IMR-90 (cell line): ENCODE measurements at regions not wholly inside any gene's neighbourhood (a gene's known extent, or its start where the extent isn't known, plus 50 kb on each side); places are given as distances from the start of the nearest gene placed in this dataset.
A peak's percentile ranks its signal among the peaks of the same experiment; 100 is the strongest.

ENCODE experiments used
- ATAC-seq: fragments of 200-7000 bp; cut with Tn5 transposase; 2 replicates; pipeline ENCODE4 v1.9.1; 2020; ENCODE audit warnings: low read depth, mild to moderate bottlenecking, moderate library complexity
- BruUV-seq: library from RNA; stranded (reverse); fragments of 400-500 nt; replicated peaks from 2 replicates; lab custom pipeline; 2021; lab: Mats Ljungman, UMichigan
- CTCF ChIA-PET: fragments of 300-600 bp; formaldehyde crosslinking; extraction: SDS; loops from one replicate; lab custom pipeline; 2021; ENCODE audit warnings: antibody characterized with exemption; lab: Yijun Ruan, JAX
- POLR2A ChIA-PET: fragments of 300-600 bp; sonication (Branson Sonifier 250); formaldehyde crosslinking; loops from one replicate; lab custom pipeline; 2022; ENCODE audit warnings: antibody characterized with exemption; ENCODE audit not compliant: unreplicated experiment; lab: Charles Lee
- DNase-seq: peaks from one replicate; pipeline ENCODE4 v3.0.0; 2013
- H2AFZ ChIP-seq: replicated peaks from 2 replicates; pipeline ENCODE3; 2013; ENCODE audit warnings: low read length, mild to moderate bottlenecking; ENCODE audit not compliant: poor library complexity
- H2AK5ac ChIP-seq: 2 replicates; pipeline ENCODE4 v1.6.1; 2013; ENCODE audit warnings: low read depth, low read length, inconsistent platforms
- H2AK9ac ChIP-seq: replicated peaks from 2 replicates; pipeline ENCODE3; 2013; ENCODE audit warnings: mild to moderate bottlenecking, low read depth, low read length, moderate library complexity; ENCODE audit not compliant: poor library complexity
- H2BK120ac ChIP-seq: 2 replicates; pipeline ENCODE4 v1.6.1; 2013; ENCODE audit warnings: low read depth, low read length, inconsistent platforms
- H2BK15ac ChIP-seq: 3 replicates; pipeline ENCODE4 v1.6.1; 2013; ENCODE audit warnings: low read depth, low read length, inconsistent platforms
- H2BK20ac ChIP-seq: 2 replicates; pipeline ENCODE4 v1.6.1; 2013; ENCODE audit warnings: low read depth, mild to moderate bottlenecking, inconsistent platforms, low read length, moderate library complexity
- H2BK5ac ChIP-seq: 2 replicates; pipeline ENCODE4 v1.6.1; 2013; ENCODE audit warnings: mild to moderate bottlenecking, low read depth, low read length, inconsistent platforms; ENCODE audit not compliant: poor library complexity, severe bottlenecking
- H3K14ac ChIP-seq: replicated peaks from 2 replicates; pipeline ENCODE4 v1.6.1; 2013; ENCODE audit warnings: low read depth, low read length, inconsistent platforms
- H3K18ac ChIP-seq: 2 replicates; pipeline ENCODE4 v1.6.1; 2013; ENCODE audit warnings: low read depth, low read length, control low read depth
- H3K23ac ChIP-seq: 2 replicates; pipeline ENCODE4 v1.6.1; 2013; ENCODE audit warnings: low read depth, low read length, inconsistent platforms
- H3K27ac ChIP-seq: 2 replicates; pipeline ENCODE4 v1.5.1; 2013; ENCODE audit warnings: mild to moderate bottlenecking, control low read depth, low read length; ENCODE audit not compliant: insufficient read depth
- H3K27me3 ChIP-seq: 2 replicates; pipeline ENCODE4 v1.6.1; 2013; ENCODE audit warnings: low read length; ENCODE audit not compliant: control insufficient read depth, insufficient read depth
- H3K36me3 ChIP-seq: 2 replicates; pipeline ENCODE4 v1.6.1; 2013; ENCODE audit warnings: low read length, mixed read lengths; ENCODE audit not compliant: control insufficient read depth, insufficient read depth
- H3K4ac ChIP-seq: 2 replicates; pipeline ENCODE4 v1.6.1; 2013; ENCODE audit warnings: low read depth, low read length, inconsistent platforms
- H3K4me1 ChIP-seq: 2 replicates; pipeline ENCODE4 v1.6.1; 2013; ENCODE audit warnings: low read length, mixed read lengths; ENCODE audit not compliant: control insufficient read depth, insufficient read depth
- H3K4me2 ChIP-seq: 2 replicates; pipeline ENCODE4 v1.6.1; 2013; ENCODE audit warnings: low read depth, mild to moderate bottlenecking, control low read depth, low read length, moderate library complexity
- H3K4me3 ChIP-seq: 2 replicates; pipeline ENCODE4 v1.5.1; 2013; ENCODE audit warnings: low read depth, mild to moderate bottlenecking, control low read depth, low read length, moderate library complexity; ENCODE audit not compliant: insufficient read depth
- H3K56ac ChIP-seq: 2 replicates; pipeline ENCODE4 v1.6.1; 2013; ENCODE audit warnings: low read length, inconsistent platforms; ENCODE audit not compliant: insufficient read depth; ENCODE audit errors: extremely low read depth
- H3K79me1 ChIP-seq, 2 experiments: 2 replicates each; pipeline ENCODE4 v1.6.1; 2013; ENCODE audit warnings: low read length in 2 of 2, inconsistent platforms in 1 of 2, low read depth in 1 of 2
- H3K9ac ChIP-seq: 2 replicates; pipeline ENCODE4 v1.6.1; 2013; ENCODE audit warnings: low read depth, low read length, control low read depth
- H3K9me1 ChIP-seq: 2 replicates; pipeline ENCODE4 v1.6.1; 2013; ENCODE audit warnings: low read length, inconsistent platforms; ENCODE audit not compliant: insufficient read depth
- H3K9me3 ChIP-seq: 2 replicates; pipeline ENCODE4 v1.6.1; 2013; ENCODE audit warnings: low read length; ENCODE audit not compliant: control insufficient read depth, insufficient read depth
- H4K20me1 ChIP-seq: 2 replicates; pipeline ENCODE4 v1.6.1; 2013; ENCODE audit warnings: low read length, inconsistent platforms; ENCODE audit not compliant: insufficient read depth
- H4K5ac ChIP-seq: 2 replicates; pipeline ENCODE4 v1.6.1; 2013; ENCODE audit warnings: mild to moderate bottlenecking, low read depth, low read length, control low read depth
- H4K8ac ChIP-seq, 2 experiments: 2 replicates each; pipeline ENCODE4 v1.6.1; 2013; ENCODE audit warnings: low read depth in 2 of 2, low read length in 2 of 2, control low read depth in 1 of 2, inconsistent platforms in 1 of 2
- H4K91ac ChIP-seq: 2 replicates; pipeline ENCODE4 v1.6.1; 2013; ENCODE audit warnings: low read depth, low read length, inconsistent platforms; ENCODE audit not compliant: insufficient read depth
- CEBPB ChIP-seq: IDR thresholded peaks from 2 replicates; pipeline ENCODE4 v1.6.1; 2012; ENCODE audit warnings: low read depth, low read length, improper control_type of control experiment
- CHD1 ChIP-seq: IDR thresholded peaks from 2 replicates; pipeline ENCODE4 v1.6.1; 2012; ENCODE audit warnings: low read depth, low read length, improper control_type of control experiment
- ELK1 ChIP-seq: fragments of 150-350 bp; IDR thresholded peaks from 2 replicates; pipeline ENCODE4 v1.6.1; 2016; ENCODE audit warnings: low read depth, mild to moderate bottlenecking, low read length, moderate library complexity, borderline replicate concordance
- MAFK ChIP-seq: IDR thresholded peaks from 2 replicates; pipeline ENCODE4 v1.6.1; 2012; ENCODE audit warnings: low read depth, low read length, improper control_type of control experiment
- MAZ ChIP-seq: IDR thresholded peaks from 2 replicates; pipeline ENCODE4 v1.6.1; 2012; ENCODE audit warnings: low read depth, mild to moderate bottlenecking, low read length, improper control_type of control experiment, moderate library complexity, borderline replicate concordance
- MXI1 ChIP-seq: IDR thresholded peaks from 2 replicates; pipeline ENCODE4 v1.6.1; 2012; ENCODE audit warnings: low read depth, mild to moderate bottlenecking, low read length, moderate library complexity, borderline replicate concordance
- POLR2A ChIP-seq: IDR thresholded peaks from 2 replicates; pipeline ENCODE4 v1.6.1; 2012; ENCODE audit warnings: mild to moderate bottlenecking, low read depth, low read length
- RAD21 ChIP-seq: IDR thresholded peaks from 2 replicates; pipeline ENCODE4 v1.6.1; 2012; ENCODE audit warnings: low read length, improper control_type of control experiment
- RCOR1 ChIP-seq: IDR thresholded peaks from 2 replicates; pipeline ENCODE4 v1.6.1; 2012; ENCODE audit warnings: mild to moderate bottlenecking, low read length, improper control_type of control experiment; ENCODE audit not compliant: insufficient replicate concordance
- SMC3 ChIP-seq: fragments of 150-350 bp; IDR thresholded peaks from 2 replicates; pipeline ENCODE4 v1.6.1; 2016; ENCODE audit warnings: low read depth, mild to moderate bottlenecking, antibody characterized with exemption, low read length, moderate library complexity
- WGBS, 2 experiments: methylation state at CpG; one replicate each; pipeline versions ENCODE4 v1.1.5 to v1.1.7; 2013; ENCODE audit warnings: missing lambda C conversion rate in 2 of 2; ENCODE audit not compliant: insufficient read length in 1 of 2; ENCODE audit errors: extremely low coverage in 2 of 2; 5-methylcytosine and 5-hydroxymethylcytosine counted together
- dilution Hi-C: fragments of 300-500 bp; cut with HindIII; formaldehyde crosslinking; loops from one replicate; pipeline ENCODE4 v1.14.3; 2018; ENCODE audit warnings: low sequenced_read_pairs; ENCODE audit not compliant: unreplicated experiment
- in situ Hi-C: fragments of 300-500 bp; cut with MboI; formaldehyde crosslinking; loops from 3 replicates; pipeline ENCODE4 v1.14.3; 2019; ENCODE audit warnings: low sequenced_read_pairs, inconsistent platforms, mixed read lengths
- intact Hi-C: fragments of 100-400 bp; cut with micrococcal nuclease; formaldehyde crosslinking; loops from 2 replicates; pipeline ENCODE4 v1.10.0; 2022

GRCh38 chr3:162366166-162366766, 869.7 kb downstream of the OTOL1 start:
- H3K4ac ChIP-seq: no peak overlapping the region; the same call in 1 of the 2 replicates
- no peaks in the 10 kb centered on the region for H3K9me1 ChIP-seq
- no peak overlapping the region for H2AK5ac ChIP-seq
- ChIA-PET CTCF (no interaction called here), POLR2A (no interaction called here)
- peak overlapping the region; percentile 96 for H3K4me2 ChIP-seq
- H2AK9ac ChIP-seq: no peak overlapping the region
- H3K27me3 ChIP-seq: no peaks in the 10 kb centered on the region
- peak overlapping the region in 1 of 2 experiments; percentile 26; a peak in 1 of 4 replicates for H4K8ac ChIP-seq
- H3K18ac ChIP-seq: peak overlapping the region; percentile 89
- no peaks in the 10 kb centered on the region for H3K36me3 ChIP-seq
- H3K56ac ChIP-seq: no peak overlapping the region
- H2BK15ac ChIP-seq: no peak overlapping the region; the same call in 2 of the 3 replicates
- H3K4me1 ChIP-seq: peaks cover 6% of the 10 kb centered on the region; the same call in 1 of the 2 replicates
- H3K9me3 ChIP-seq: no peaks in the 10 kb centered on the region
- H2BK5ac ChIP-seq: peak overlapping the region; percentile 47
- H4K91ac ChIP-seq: peak overlapping the region; percentile 66; the same call in 1 of the 2 replicates
- intact Hi-C loops (loop anchor here (10.0 kb wide), 1 partner anchor 149 kb away; no protein-coding TSS in a partner anchor), dilution Hi-C loops (no loop called here), in situ Hi-C loops (no loop called here)
- H2AFZ ChIP-seq: no peak overlapping the region
- H3K14ac ChIP-seq: peak overlapping the region; percentile 54; the same call in 1 of the 2 replicates
- H3K27ac ChIP-seq: no peak overlapping the region
- H4K20me1 ChIP-seq: no peaks in the 10 kb centered on the region
- TF ChIP-seq CEBPB (no peak), ELK1 (no peak), MXI1 (no peak), CHD1 (no peak), MAFK (no peak), RAD21 (no peak), POLR2A (no peak), SMC3 (no peak), RCOR1 (no peak), MAZ (no peak)
- WGBS, 2 experiments: no CpG with 5 or more reads among the region's 4 CpGs
- no TSS peak for BruUV-seq
- no peak overlapping the region for H2BK20ac ChIP-seq
- DNase-seq (peak; percentile 18), ATAC-seq (no peak)
- H4K5ac ChIP-seq: peak overlapping the region; percentile 48; the same call in 1 of the 2 replicates
- 0 out of 2 replicates have a peak overlapping the region, but pooled peaks have one; percentile 43 for H3K23ac ChIP-seq
- no peak overlapping the region for H3K9ac ChIP-seq
- H3K4me3 ChIP-seq: no peak overlapping the region
- peak overlapping the region; percentile 72 for H2BK120ac ChIP-seq
- H3K79me1 ChIP-seq: no peaks in the 10 kb centered on the region
